GM19328 (cell line): ENCODE measurements at regions not wholly inside any gene's neighbourhood (a gene's known extent, or its start where the extent isn't known, plus 50 kb on each side); places are given as distances from the start of the nearest gene placed in this dataset.

ENCODE experiments used
- ATAC-seq: cut with Tn5 transposase; IDR thresholded peaks from one replicate; pipeline ENCODE4 v1.9.1; 2021; ENCODE audit warnings: mild to moderate bottlenecking, moderate library complexity; ENCODE audit not compliant: unreplicated experiment

- ATAC-seq = no peak
Measured at GRCh38 chr12:58557171-58557570, 363.1 kb downstream of the LRIG3 start.

- no peak for ATAC-seq
Measured at GRCh38 chr12:58557661-58558060, 362.6 kb downstream of the LRIG3 start.

GRCh38 chr12:58563621-58564020 is 356.7 kb downstream of the LRIG3 start:
- no peak for ATAC-seq

GRCh38 chr12:58564721-58565120 is 355.6 kb downstream of the LRIG3 start:
- ATAC-seq = no peak

GRCh38 chr12:58566599-58566998 is 353.7 kb downstream of the LRIG3 start:
- no peak for ATAC-seq

- ATAC-seq = no peak
Measured at GRCh38 chr12:58567189-58567588, 353.1 kb downstream of the LRIG3 start.

GRCh38 chr12:58570411-58570810 is 349.9 kb downstream of the LRIG3 start:
- ATAC-seq = no peak

GRCh38 chr12:58575256-58575655 is 345.0 kb downstream of the LRIG3 start:
- no peak for ATAC-seq

GRCh38 chr12:58576081-58576480 is 344.2 kb downstream of the LRIG3 start:
- no peak for ATAC-seq

GRCh38 chr12:58576916-58577315 is 343.4 kb downstream of the LRIG3 start:
- ATAC-seq = no peak

- no peak for ATAC-seq
Measured at GRCh38 chr12:58580095-58580494, 340.2 kb downstream of the LRIG3 start.

GRCh38 chr12:58583529-58583928 is 336.8 kb downstream of the LRIG3 start:
- no peak for ATAC-seq

- no peak for ATAC-seq
Measured at GRCh38 chr12:58583940-58584339, 336.4 kb downstream of the LRIG3 start.

- no peak for ATAC-seq
Measured at GRCh38 chr12:58584880-58585279, 335.4 kb downstream of the LRIG3 start.

- no peak for ATAC-seq
Measured at GRCh38 chr12:58586762-58587161, 333.5 kb downstream of the LRIG3 start.

- no peak for ATAC-seq
Measured at GRCh38 chr12:58588770-58589169, 331.5 kb downstream of the LRIG3 start.

GRCh38 chr12:58592475-58593207 is 327.7 kb downstream of the LRIG3 start:
- no peak for ATAC-seq

GRCh38 chr12:58593557-58594304 is 326.6 kb downstream of the LRIG3 start:
- ATAC-seq = no peak

GRCh38 chr12:58596381-58596780 is 323.9 kb downstream of the LRIG3 start:
- ATAC-seq = no peak

- no peak for ATAC-seq
Measured at GRCh38 chr12:58601529-58601928, 318.8 kb downstream of the LRIG3 start.

- ATAC-seq = no peak
Measured at GRCh38 chr12:58602179-58602578, 318.1 kb downstream of the LRIG3 start.

GRCh38 chr12:58602736-58603135 is 317.6 kb downstream of the LRIG3 start:
- ATAC-seq = no peak
